Adrenal gland (tissue), 9 donors: ENCODE measurements at regions not wholly inside any gene's neighbourhood (a gene's known extent, or its start where the extent isn't known, plus 50 kb on each side); places are given as distances from the start of the nearest gene placed in this dataset.

Experiments used
- DNase-seq, 7 donors: peaks; one replicate each; pipeline ENCODE4 v3.0.0-alpha.2; 2019 to 2020
- H3K27ac ChIP-seq, 5 donors: fragments of 200-600 bp; sonication (generic) in 4 of 5; 1 replicate in 3 of 5; 2 replicates in 2 of 5; pipeline versions ENCODE4 v1.5.1 to v1.8.0; 2016 to 2020; ENCODE audit warnings: mild to moderate bottlenecking in 1 of 5
- H3K27me3 ChIP-seq: fragments of 200-600 bp; 2 replicates; pipeline ENCODE4 v1.8.0; 2021
- H3K36me3 ChIP-seq, 2 donors: fragments of 200-600 bp; replicated peaks in 1 of 2; 1 replicate in 1 of 2; 2 replicates in 1 of 2; pipeline versions ENCODE4 v1.5.1 to v1.8.0; 2018 to 2022
- H3K4me1 ChIP-seq, 2 donors: fragments of 200-600 bp; replicated peaks in 1 of 2; 1 replicate in 1 of 2; 2 replicates in 1 of 2; pipeline versions ENCODE4 v1.5.1 to v1.8.0; 2018 to 2021
- H3K4me3 ChIP-seq, 4 donors: fragments of 200-600 bp; sonication (generic) in 3 of 4; one replicate each; pipeline ENCODE4 v1.5.1; 2016 to 2018
- H3K9me3 ChIP-seq, 3 donors: fragments of 200-600 bp; sonication (generic) in 1 of 3; replicated peaks in 1 of 3; 1 replicate in 2 of 3; 2 replicates in 1 of 3; pipeline versions ENCODE4 v1.5.1 to v1.8.0; 2016 to 2021
- CTCF ChIP-seq, 6 experiments: fragments of 450-650 bp in 4 of 6; fragments of 200-600 bp in 2 of 6; sonication (generic) in 1 of 6; IDR thresholded peaks; 1 replicate in 5 of 6; 2 replicates in 1 of 6; pipeline versions ENCODE4 v1.5.1 to v1.8.0; 2016 to 2021; ENCODE audit warnings: antibody characterized with exemption in 6 of 6, mild to moderate bottlenecking in 2 of 6, moderate library complexity in 1 of 6
- POLR2A ChIP-seq, 2 donors: fragments of 450-650 bp; IDR thresholded peaks; one replicate each; pipeline ENCODE4 v1.6.1; 2017; ENCODE audit warnings: antibody characterized with exemption in 2 of 2, mild to moderate bottlenecking in 2 of 2, moderate library complexity in 1 of 2
- WGBS, 4 donors: extraction: QIAGEN DNeasy Blood & Tissue Kit in 2 of 4; methylation state at CpG; one replicate each; pipeline versions ENCODE4 v1.1.5 to v1.1.7; 2013 to 2017; 5-methylcytosine and 5-hydroxymethylcytosine counted together
- intact Hi-C, 2 donors: fragments of 100-400 bp; cut with DNase I; formaldehyde crosslinking; loops; one replicate each; pipeline versions ENCODE4 v1.14.1 to v1.15.0; 2022 to 2023
- donor health status: healthy with polysubstance abuse.
- donor health status: Bipolar disorder and iron deficiency.
- donor health status: DM: yes; HTN: yes; CAD: no.
- donor health status: DM: no; HTN: no; CAD: no.
- donor health status: DM: no; HTN: no; CAD: no.

GRCh38 chr4:130044788-130045531, 949.0 kb downstream of the C4orf33 start:
- H3K27ac ChIP-seq = no peak overlapping the region
- H3K36me3 ChIP-seq = no peaks in the 10 kb centered on the region
- no peak for TF ChIP-seq CTCF (IDR thresholded peaks at IDR 0.05)
- TF ChIP-seq POLR2A (IDR thresholded peaks at IDR 0.05) = no peak
- no peak overlapping the region for H3K4me3 ChIP-seq
- H3K9me3 ChIP-seq = no peaks in the 10 kb centered on the region
- 52 to 65% (median 62%) methylated on average over 3 of the region's 3 CpGs for WGBS, 4 donors
- H3K4me1 ChIP-seq = no peaks in the 10 kb centered on the region
- no peaks in the 10 kb centered on the region for H3K27me3 ChIP-seq
- intact Hi-C loops = no loop called here
- no peak for DNase-seq

- intact Hi-C loops = no loop called here
- no peaks in the 10 kb centered on the region for H3K27me3 ChIP-seq
- H3K27ac ChIP-seq = no peak overlapping the region
- H3K4me3 ChIP-seq = no peak overlapping the region
- H3K9me3 ChIP-seq = no peaks in the 10 kb centered on the region
- TF ChIP-seq CTCF (IDR thresholded peaks at IDR 0.05) (no peak), POLR2A (IDR thresholded peaks at IDR 0.05) (no peak)
- H3K4me1 ChIP-seq = no peaks in the 10 kb centered on the region
- DNase-seq = no peak
- 42 to 54% (median 51%) methylated on average over 2 of the region's 2 CpGs for WGBS, 4 donors
- no peaks in the 10 kb centered on the region for H3K36me3 ChIP-seq
These were observed 957.8 kb downstream of the C4orf33 start for GRCh38 chr4:130053723-130054122.

- intact Hi-C loops = no loop called here
- no peaks in the 10 kb centered on the region for H3K4me1 ChIP-seq
- no peaks in the 10 kb centered on the region for H3K36me3 ChIP-seq
- no peak for TF ChIP-seq CTCF (IDR thresholded peaks at IDR 0.05)
- no peak for TF ChIP-seq POLR2A (IDR thresholded peaks at IDR 0.05)
- H3K4me3 ChIP-seq = no peak overlapping the region
- 48 to 61% (median 56%) methylated on average over 1 of the region's 1 CpG for WGBS, 4 donors
- no peak overlapping the region for H3K27ac ChIP-seq
- no peaks in the 10 kb centered on the region for H3K9me3 ChIP-seq
- no peaks in the 10 kb centered on the region for H3K27me3 ChIP-seq
- no peak for DNase-seq
These were observed 959.0 kb downstream of the C4orf33 start for GRCh38 chr4:130054908-130055307.

GRCh38 chr4:130056286-130056685, 960.3 kb downstream of the C4orf33 start:
- WGBS, 4 donors = 77 to 91% (median 83%) methylated on average over 2 of the region's 2 CpGs
- H3K4me3 ChIP-seq = no peak overlapping the region

More at GRCh38 chr4:130056286-130056685, 960.3 kb downstream of the C4orf33 start:
- intact Hi-C loops = no loop called here
- Histone ChIP-seq H3K4me1 (no peaks in the 10 kb centered on the region), H3K27me3 (no peaks in the 10 kb centered on the region), H3K27ac (no peak overlapping the region), H3K36me3 (no peaks in the 10 kb centered on the region), H3K9me3 (no peaks in the 10 kb centered on the region)
- TF ChIP-seq CTCF (IDR thresholded peaks at IDR 0.05) (no peak), POLR2A (IDR thresholded peaks at IDR 0.05) (no peak)
- DNase-seq = no peak
